ENCODE measurements at regions not wholly inside any gene's neighbourhood (a gene's known extent, or its start where the extent isn't known, plus 50 kb on each side); places are given as distances from the start of the nearest gene placed in this dataset.
"Not testable (repeated sequence)": the region's sequence is repeated elsewhere in the genome, so short reads cannot be mapped to it uniquely, and the experiment has no call there.

DNA sequence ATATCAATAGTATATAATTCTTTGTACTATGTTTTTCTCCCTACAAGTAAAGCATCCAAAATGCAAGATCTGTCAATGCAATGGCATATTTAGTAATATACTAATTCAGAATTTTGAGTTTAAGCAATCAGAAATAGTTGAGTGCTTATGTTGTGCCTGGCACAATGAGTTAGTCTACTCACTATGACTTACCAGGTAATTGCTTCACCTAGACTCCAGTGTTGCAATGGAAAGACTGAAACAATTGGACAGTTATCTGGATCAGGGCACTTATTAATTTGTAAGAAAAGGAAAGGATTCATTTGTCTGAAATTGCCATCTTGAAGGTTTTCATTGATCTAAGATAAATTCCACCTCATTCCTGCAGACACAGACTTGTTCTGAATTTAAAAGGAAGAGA, 97.6 kb upstream of the TCF4 start:
- DNase-seq (ENCODE audit: low read depth in 2 of 2), result no peak

DNA sequence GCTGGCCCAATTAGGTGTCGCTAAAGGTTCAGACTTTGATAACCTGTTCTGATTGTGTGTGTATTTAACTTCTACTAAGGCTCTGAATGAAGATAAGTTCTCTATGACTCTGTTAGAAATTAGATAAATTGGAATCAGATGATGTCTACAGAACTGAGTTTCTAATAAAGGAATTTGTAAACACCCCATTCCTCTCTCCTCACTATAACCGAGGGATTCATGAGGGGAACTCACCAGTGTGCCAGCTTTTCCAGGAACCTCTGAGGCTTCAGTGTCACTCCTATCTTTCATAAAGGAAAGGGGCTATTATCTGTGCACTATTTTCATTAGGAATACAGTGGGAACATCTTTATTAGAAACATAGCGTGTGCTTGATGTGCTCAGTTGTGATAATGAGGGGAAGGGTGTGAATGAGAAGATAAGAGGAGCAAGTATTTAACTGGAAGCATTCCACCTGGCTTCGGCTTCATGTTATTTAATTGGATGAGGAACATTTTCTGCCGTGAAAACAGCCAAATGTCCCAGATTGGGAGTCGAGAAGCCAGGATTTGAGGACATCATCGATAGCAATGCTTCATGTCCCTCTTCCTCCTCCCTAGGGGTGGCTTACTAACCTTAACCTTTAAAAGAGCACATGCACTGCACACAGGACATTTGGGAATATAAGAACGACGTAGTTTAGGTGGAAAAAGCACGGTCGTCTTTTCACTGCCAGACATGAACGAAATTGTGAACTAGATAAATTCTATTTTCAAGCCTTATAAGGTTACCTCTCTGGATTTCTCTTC, 84.8 kb upstream of the TCF4 start:
- DNase-seq (ENCODE audit: low read depth in 2 of 2), result peak; percentile 1 to 63

DNA sequence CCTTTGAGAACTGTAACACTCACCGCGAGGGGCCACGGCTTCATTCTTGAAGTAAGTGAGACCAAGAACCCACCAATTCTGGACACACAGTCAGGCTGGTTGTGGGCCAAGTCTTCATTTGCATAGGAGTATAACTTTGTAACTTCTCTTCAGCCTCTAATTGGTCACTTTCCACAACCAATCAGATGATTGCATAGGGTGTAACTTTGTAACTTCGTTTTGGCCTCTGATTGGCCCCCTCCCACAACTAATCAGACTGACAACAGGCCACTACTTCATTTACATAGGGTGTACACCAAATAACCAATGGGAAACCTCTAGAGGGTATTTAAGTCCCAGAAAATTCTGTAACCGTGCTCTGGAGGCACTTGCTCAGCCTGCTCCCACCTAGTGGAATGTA, 77.5 kb upstream of the TCF4 start:
- DNase-seq (ENCODE audit: low read depth in 2 of 2), result no peak

DNA sequence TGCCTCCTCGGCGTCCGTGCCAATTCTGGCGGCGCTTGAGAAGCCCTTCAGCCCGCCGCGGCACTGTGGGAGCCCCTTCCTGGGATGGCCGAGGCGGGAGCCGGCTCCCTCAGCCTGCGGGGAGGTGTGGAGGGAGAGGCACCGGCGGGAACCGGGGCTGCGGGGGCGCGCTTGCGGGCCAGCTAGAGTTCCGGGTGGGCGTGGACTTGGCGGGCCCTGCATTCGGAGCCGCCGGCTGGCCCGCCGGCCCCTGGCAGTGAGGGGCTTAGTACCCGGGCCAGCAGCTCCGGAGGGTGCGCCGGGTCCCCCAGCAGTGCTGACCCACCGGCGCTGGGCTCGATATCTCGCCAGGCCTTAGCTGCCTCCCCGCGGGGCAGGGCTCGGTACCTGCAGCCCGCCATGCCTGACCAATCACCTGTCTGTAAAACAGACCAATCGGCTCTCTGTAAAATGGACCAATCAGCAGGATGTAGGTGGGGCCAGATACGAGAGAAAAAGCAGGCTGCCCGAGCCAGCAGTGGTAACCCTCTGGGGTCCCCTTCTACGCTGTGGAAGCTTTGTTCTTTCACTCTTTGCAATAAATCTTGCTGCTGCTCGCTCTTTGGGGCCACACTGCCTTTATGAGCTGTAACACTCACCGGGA, 76.9 kb upstream of the TCF4 start:
- not testable (repeated sequence) for DNase-seq (ENCODE audit: low read depth in 2 of 2)

DNA sequence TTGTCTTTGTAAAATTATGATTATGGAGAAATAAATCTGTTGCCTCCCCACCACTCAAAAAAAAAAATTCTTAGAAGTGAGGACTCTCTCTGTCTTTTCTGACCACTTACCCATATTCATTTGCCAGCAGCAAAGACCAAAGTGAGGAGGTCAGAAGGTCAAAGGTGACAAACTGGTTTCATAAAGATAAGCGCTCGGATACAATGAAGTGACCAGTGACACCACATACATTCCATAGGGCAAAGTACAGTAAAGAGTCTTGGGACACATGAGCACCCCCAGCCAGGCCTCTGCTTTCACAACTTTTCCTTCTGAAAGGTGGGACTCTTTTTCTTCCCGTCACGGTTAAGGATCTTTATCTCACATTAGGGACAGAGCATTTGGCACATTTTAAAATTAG, 75.9 kb upstream of the TCF4 start:
- no peak for DNase-seq (ENCODE audit: low read depth in 2 of 2)

DNA sequence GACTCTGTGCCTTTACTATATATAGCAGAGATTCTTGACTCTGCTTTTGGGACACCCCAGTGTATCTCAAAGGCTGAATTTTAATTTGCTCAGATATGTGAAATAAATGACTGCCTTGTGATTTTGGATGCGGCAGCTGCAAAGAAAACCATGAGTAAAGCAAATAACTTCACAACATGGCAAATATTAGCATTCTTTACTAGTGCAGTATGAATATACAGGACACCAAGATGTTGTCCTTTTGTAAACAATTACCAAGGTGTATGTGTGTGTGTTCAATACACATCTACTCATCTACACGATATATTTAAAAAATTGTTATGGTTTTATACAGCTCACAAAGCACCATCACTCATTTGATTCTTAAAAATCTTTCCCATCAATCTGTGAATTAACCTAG, 70.6 kb upstream of the TCF4 start:
- no peak for DNase-seq (ENCODE audit: low read depth in 2 of 2)

DNA sequence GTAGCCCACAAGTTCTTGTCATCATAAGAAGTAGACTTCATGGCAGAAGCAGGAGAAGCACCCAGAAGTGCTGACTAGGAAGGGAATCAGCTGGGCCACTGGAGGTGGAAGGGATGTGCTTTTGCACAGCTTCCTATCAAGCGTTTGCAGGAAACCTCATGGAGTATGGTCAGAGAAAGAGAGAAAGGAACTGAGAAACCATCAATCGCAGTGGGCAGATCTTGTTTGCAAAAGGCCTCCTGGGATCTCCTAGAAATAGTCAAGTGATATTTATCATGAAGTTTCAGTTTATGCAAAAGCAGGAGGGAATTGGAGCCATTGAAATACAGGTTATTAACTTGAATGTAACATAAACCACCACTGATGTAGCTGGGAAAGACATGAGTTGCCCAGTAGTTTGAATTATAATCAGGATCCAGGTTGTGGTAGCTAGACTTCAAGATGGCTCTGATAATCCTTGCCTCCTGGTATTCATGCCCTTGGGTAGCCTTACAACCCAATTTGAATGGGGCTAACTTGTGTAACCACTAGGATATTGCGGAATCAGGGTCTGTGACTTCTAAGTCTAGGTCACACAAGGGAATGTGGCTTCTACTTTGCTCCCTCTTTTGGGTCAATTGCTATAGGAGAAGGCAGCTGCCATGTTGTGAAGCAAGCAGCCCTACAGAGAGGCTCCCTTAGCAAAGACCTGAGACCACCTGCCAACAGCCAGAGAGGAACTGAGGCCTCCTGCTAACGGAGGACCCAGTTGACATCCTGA, 69.8 kb upstream of the TCF4 start:
- DNase-seq (ENCODE audit: low read depth in 2 of 2), result no peak

DNA sequence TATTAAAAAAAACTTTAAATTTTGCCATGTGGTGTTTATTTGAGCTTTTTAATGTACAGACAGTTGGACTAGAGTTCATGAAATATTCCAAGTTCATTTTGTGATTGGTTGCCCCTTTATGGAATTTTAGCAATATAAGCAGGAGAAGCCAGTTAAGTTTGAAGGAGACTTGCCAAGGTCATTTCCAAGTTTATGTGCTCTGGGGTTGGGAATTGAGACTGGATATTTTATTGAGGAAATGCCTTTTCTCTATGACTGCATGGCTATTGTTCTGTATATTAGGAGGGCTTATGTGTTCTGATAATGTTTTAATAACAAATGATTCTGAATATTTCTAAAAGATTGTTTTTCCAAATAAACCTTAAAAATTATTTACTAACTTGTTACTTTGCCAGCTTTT, 67.0 kb upstream of the TCF4 start:
- peak in 1 of 2 donors; percentile 23 for DNase-seq (ENCODE audit: low read depth in 2 of 2)

DNA sequence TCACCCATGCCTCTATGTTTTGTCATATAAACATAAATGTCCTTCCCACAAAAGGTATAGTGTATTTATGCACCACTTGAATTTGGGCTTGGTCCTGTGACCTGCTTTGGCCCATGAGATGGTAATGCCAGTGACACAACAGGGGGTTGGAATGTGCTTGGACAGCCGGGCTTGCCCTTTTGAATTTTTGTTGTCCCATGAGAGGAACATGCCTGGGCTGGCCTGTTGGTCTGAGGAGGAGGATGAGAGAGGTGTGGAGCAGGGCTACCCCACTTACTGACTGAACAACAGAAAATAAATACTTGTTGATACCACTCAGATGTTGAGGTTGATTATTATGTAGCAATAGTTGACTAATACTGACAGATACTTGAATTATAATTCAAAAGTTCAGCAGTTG, 63.2 kb upstream of the TCF4 start:
- no peak for DNase-seq (ENCODE audit: low read depth in 2 of 2)

DNA sequence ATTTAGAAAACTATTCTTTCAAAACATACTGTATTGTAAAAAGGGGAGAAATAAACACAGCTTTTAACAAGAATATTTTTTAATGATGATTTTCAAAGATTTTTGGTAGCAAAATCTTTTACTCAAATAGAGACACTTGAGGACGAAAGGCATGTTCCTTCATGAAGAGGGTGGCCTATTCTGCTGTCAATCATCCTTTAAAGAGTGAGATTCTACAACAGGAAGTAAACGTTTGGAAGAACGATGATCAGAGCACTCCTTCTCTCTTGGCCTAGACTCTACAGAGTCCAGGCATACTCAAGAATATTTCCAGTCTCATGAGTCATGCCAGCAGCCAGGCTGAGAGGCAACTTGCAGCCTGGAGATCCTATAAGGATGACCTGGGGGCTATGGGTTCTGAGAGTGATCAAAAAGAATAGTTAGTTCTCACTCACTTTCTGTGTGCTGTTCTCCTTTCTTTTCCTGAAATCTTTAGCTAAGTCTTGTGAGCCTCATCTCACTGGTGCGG, 62.4 kb upstream of the TCF4 start:
- no peak for DNase-seq (ENCODE audit: low read depth in 2 of 2)

DNA sequence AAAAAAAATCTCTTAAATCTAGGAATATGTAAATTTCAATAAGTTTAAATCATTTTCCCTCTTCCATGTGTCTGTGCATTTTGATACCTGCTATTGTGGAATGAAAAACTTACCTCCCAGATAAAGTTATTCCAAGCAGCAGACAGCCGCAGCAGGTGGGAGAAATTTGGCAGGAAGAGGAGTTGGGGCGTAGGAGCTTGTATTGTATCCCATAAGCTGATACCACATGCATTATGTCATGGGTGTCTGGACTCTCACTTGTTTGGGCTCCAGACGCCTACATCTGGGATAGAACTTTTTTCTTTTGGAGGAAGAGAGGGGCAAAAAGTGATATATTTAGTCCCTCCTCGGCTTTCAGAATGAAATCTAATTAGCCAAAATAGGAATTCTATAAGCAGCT, 59.3 kb upstream of the TCF4 start:
- DNase-seq (ENCODE audit: low read depth in 2 of 2), result no peak

DNA sequence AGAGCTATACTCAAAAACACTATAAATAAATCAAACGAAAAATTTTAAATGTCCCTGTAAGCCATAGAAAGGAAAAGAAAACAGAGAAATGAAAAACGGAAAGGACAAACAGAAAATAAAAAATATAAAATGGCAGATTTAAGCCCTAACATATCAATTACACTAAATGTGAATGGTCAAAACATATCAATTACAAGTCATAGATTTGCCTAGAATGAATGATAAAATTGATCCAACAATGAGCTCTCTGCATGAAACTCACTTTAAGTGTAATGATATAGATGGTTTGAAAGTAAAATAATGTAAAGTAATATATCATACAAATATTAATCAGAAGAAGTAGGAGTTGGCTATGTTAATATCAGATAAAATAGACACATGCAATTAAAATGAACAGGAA, 54.2 kb upstream of the TCF4 start:
- no peak for DNase-seq (ENCODE audit: low read depth in 2 of 2)

DNA sequence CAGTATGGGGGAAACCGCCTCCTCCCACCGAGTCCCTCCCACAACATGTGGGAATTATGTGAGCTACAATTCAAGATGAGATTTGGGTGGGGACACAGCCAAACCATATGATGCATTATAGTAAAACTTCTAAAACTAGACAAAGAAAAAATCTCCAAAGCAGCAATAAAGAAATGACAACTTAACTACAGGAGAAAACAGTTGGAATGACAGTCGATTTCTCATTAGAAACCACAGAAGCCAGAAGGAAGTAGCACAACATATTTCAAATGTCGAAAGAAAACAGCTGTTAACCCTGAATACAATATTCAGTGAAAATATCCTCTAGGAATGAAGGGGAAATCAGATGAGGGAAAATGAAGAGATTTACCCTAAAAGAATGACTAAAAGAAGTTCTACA, 53.5 kb upstream of the TCF4 start:
- no peak for DNase-seq (ENCODE audit: low read depth in 2 of 2)
